GM18511 (cell line): ENCODE measurements at regions not wholly inside any gene's neighbourhood (a gene's known extent, or its start where the extent isn't known, plus 50 kb on each side); places are given as distances from the start of the nearest gene placed in this dataset.

Source experiments
- ATAC-seq: cut with Tn5 transposase; IDR thresholded peaks from one replicate; pipeline ENCODE4 v1.9.1; 2021; ENCODE audit warnings: mild to moderate bottlenecking, moderate library complexity; ENCODE audit not compliant: unreplicated experiment

- ATAC-seq: no peak
Measured at GRCh38 chr18:59760212-59760611, 63.0 kb upstream of the CCBE1 start.

GRCh38 chr18:59758837-59759236 is 61.6 kb upstream of the CCBE1 start:
- no peak for ATAC-seq

- no peak for ATAC-seq
Measured at GRCh38 chr18:59758106-59758505, 60.9 kb upstream of the CCBE1 start.

GRCh38 chr18:59752666-59753065 is 55.4 kb upstream of the CCBE1 start:
- ATAC-seq: no peak

GRCh38 chr18:59751186-59751585 is 54.0 kb upstream of the CCBE1 start:
- no peak for ATAC-seq

GRCh38 chr18:59748628-59749360 is 51.6 kb upstream of the CCBE1 start:
- no peak for ATAC-seq
